ENCODE measurements at regions not wholly inside any gene's neighbourhood (a gene's known extent, or its start where the extent isn't known, plus 50 kb on each side); places are given as distances from the start of the nearest gene placed in this dataset.

DNA sequence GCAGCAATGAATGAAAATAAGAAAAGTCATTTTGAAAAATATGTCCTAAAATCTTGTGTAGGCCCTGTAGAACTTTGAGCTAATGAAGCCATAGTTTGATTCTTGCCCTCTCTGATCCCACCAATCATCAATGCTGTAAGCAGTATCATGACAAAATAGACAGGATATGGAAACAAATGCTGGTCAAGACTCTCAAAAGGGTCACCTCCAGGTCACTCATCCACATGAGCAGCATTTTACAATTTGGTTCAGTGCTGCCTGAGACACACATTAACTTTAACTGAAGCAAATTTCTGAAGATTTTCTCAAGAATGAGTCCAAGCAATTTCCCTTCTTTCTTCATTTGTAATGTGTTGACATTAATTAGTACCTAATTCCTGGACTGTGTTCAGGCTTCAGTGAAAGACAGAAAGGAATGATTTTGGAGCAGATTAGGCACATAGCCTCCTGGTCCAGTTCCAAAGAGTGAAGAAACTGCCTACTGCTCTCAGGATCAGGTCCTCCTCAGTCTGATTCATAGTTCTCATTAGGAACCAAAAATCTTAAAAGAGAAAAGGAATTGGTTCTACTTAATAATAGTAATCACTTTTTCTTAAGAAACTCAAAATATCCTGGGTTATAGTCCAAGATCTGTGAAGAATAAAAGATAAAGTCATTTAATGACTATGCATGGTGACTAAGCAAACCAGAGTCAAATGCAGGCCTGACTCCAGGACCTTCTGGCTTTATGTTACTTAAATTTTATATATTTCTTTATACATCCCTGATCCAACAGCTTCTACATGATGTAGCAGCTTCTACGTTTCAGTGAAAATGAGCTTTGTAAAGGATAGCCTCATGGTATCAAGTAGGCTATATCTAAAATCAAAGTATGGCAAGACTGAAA is 192.1 kb upstream of the RGMB start:
- no CpG with 5 or more reads among the region's 1 CpG for WGBS (ENCODE audit: insufficient coverage)
- no peak overlapping the region for H3K4me3 Mint-ChIP-seq
- Histone ChIP-seq H3K27me3 (replicated peaks in 1 of 2; ENCODE audit: control insufficient read depth in 2 of 2, extremely low read depth in 1 of 2, insufficient read depth in 2 of 2, low read length in 1 of 2) (no peaks in the 10 kb centered on the region), H3K4me3 (ENCODE audit: control insufficient read depth in 1 of 2, extremely low read depth in 1 of 2, low read length in 1 of 2) (no peak overlapping the region), H3K36me3 (ENCODE audit: control insufficient read depth in 2 of 2, extremely low read depth in 1 of 2, insufficient read depth in 1 of 2, low read length in 1 of 2) (no peaks in the 10 kb centered on the region), H3K9me3 (no peaks in the 10 kb centered on the region), H3K27ac (ENCODE audit: low read length) (no peak overlapping the region), H3K4me1 (ENCODE audit: control insufficient read depth in 1 of 2, extremely low read depth in 1 of 2, insufficient read depth in 2 of 2, low read length in 2 of 2) (no peaks in the 10 kb centered on the region)
- H3K9me3 Mint-ChIP-seq = no peaks in the 10 kb centered on the region
- CTCF ChIA-PET = no interaction called here
- ATAC-seq (replicated peaks in 1 of 4) = no peak
- peaks cover 0 to 3% of the 10 kb centered on the region in 2 donors for H3K27me3 Mint-ChIP-seq
- DNase-seq = no peak
- H3K27ac Mint-ChIP-seq = no peak overlapping the region
- H3K36me3 Mint-ChIP-seq = no peaks in the 10 kb centered on the region
- H3K4me1 Mint-ChIP-seq = no peaks in the 10 kb centered on the region
- POLR2A ChIA-PET = no interaction called here

DNA sequence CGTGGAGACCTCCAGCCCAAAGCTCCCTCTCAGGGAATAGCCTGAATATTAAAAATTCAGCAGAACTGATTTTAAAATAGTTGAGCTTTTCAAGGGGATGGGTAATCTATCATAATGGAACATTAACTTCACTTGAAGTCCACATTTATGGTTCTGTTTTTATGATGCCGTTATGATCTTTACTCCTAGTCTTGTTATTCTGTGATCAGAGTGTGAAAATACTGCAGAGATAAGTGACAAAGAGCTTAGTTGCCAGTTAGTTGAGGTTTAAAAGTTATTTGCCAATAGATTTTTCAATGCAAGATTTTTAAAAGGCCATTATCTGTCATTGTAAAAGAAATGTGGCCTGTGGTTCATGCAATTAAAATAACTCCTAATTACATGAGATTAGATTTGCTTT is 189.9 kb upstream of the RGMB start:
- WGBS (ENCODE audit: insufficient coverage) = no CpG with 5 or more reads among the region's 2 CpGs
- no peaks in the 10 kb centered on the region for H3K36me3 Mint-ChIP-seq

DNA sequence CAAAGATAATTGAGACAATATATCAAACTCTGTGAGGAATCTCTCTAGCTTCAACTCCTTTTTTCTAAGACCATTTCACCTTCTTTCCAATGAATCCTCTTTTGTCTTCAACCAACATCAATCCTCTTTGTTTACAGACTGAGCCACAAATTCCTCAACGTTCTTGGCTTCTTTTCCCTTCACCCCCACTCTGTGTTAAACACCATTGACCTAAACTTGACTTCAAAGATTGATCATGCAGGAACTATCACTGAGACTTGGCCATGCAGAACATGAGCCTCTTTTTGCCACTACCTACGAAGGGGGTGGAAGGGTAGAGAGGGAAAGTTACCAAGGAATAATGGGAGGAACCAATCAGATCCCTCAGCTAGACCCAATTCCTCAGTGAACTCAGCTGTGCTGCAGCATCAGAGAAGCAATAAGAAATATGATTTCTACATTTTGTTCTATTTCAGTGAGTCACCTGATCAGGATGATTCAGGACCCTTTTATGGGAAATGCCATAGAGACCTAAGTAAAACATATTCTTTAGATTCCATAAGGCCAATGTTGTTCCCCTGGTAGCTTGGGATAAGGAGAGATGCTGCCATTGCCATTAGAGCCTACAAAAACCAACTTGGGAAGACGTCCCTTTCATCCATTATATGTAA is 187.7 kb upstream of the RGMB start:
- Histone ChIP-seq H3K4me3 (ENCODE audit: control insufficient read depth in 1 of 2, extremely low read depth in 1 of 2, low read length in 1 of 2) (no peak overlapping the region), H3K27ac (ENCODE audit: low read length) (no peak overlapping the region), H3K9me3 (no peaks in the 10 kb centered on the region), H3K27me3 (replicated peaks in 1 of 2; ENCODE audit: control insufficient read depth in 2 of 2, extremely low read depth in 1 of 2, insufficient read depth in 2 of 2, low read length in 1 of 2) (no peaks in the 10 kb centered on the region), H3K4me1 (ENCODE audit: control insufficient read depth in 1 of 2, extremely low read depth in 1 of 2, insufficient read depth in 2 of 2, low read length in 2 of 2) (no peaks in the 10 kb centered on the region), H3K36me3 (ENCODE audit: control insufficient read depth in 2 of 2, extremely low read depth in 1 of 2, insufficient read depth in 1 of 2, low read length in 1 of 2) (no peaks in the 10 kb centered on the region)
- Mint-ChIP-seq H3K27me3 (peaks cover 0 to 6% of the 10 kb centered on the region in 2 donors), H3K4me3 (no peak overlapping the region), H3K4me1 (no peaks in the 10 kb centered on the region), H3K9me3 (peaks cover 0 to 5% (median 3%) of the 10 kb centered on the region in 3 donors), H3K36me3 (no peaks in the 10 kb centered on the region), H3K27ac (no peak overlapping the region)
- no CpG with 5 or more reads among the region's 3 CpGs for WGBS (ENCODE audit: insufficient coverage)
- no peak for DNase-seq
- ChIA-PET POLR2A (no interaction called here), CTCF (no interaction called here)
- no peak for ATAC-seq (replicated peaks in 1 of 4)

More for the DNA sequence above, 189.9 kb upstream of the RGMB start:
- ATAC-seq (replicated peaks in 1 of 4) = no peak
- H3K4me1 Mint-ChIP-seq = no peaks in the 10 kb centered on the region
- no peak for DNase-seq
- ChIA-PET CTCF (no interaction called here), POLR2A (no interaction called here)
- Histone ChIP-seq H3K27me3 (replicated peaks in 1 of 2; ENCODE audit: control insufficient read depth in 2 of 2, extremely low read depth in 1 of 2, insufficient read depth in 2 of 2, low read length in 1 of 2) (no peaks in the 10 kb centered on the region), H3K36me3 (ENCODE audit: control insufficient read depth in 2 of 2, extremely low read depth in 1 of 2, insufficient read depth in 1 of 2, low read length in 1 of 2) (no peaks in the 10 kb centered on the region), H3K9me3 (no peaks in the 10 kb centered on the region), H3K4me1 (ENCODE audit: control insufficient read depth in 1 of 2, extremely low read depth in 1 of 2, insufficient read depth in 2 of 2, low read length in 2 of 2) (no peaks in the 10 kb centered on the region), H3K27ac (ENCODE audit: low read length) (no peak overlapping the region), H3K4me3 (ENCODE audit: control insufficient read depth in 1 of 2, extremely low read depth in 1 of 2, low read length in 1 of 2) (no peak overlapping the region)
- H3K27me3 Mint-ChIP-seq = peaks cover 0 to 3% of the 10 kb centered on the region in 2 donors
- no peak overlapping the region for H3K4me3 Mint-ChIP-seq
- H3K27ac Mint-ChIP-seq = no peak overlapping the region
- no peaks in the 10 kb centered on the region for H3K9me3 Mint-ChIP-seq

DNA sequence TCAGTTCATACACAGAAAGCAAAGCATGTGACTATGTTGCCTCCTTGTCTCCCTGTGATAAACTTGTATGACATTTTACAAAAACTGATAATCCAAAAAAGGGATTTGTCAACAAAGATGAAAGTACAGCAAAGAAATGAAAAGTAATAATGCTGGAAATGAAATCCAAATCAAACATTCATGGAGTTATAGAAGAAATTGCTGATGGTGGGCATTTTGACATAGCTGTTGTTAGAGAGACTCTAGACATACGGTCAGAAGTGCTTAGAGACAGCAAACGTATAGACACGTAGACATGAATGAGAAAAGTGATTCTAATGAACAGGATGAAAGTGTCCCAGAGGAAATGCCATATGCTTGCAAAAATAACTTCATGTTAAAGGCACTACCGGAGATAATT is 186.9 kb upstream of the RGMB start:
- H3K4me3 ChIP-seq (ENCODE audit: control insufficient read depth in 1 of 2, extremely low read depth in 1 of 2, low read length in 1 of 2) = no peak overlapping the region
- no peak for ATAC-seq (replicated peaks in 1 of 4)
- no peak overlapping the region for H3K27ac ChIP-seq (ENCODE audit: low read length)
- H3K36me3 ChIP-seq (ENCODE audit: control insufficient read depth in 2 of 2, extremely low read depth in 1 of 2, insufficient read depth in 1 of 2, low read length in 1 of 2) = no peaks in the 10 kb centered on the region
- H3K9me3 Mint-ChIP-seq = peaks cover 0 to 5% (median 3%) of the 10 kb centered on the region in 3 donors
- DNase-seq = no peak
- H3K27ac Mint-ChIP-seq = no peak overlapping the region
- H3K36me3 Mint-ChIP-seq = no peaks in the 10 kb centered on the region
- ChIA-PET CTCF (no interaction called here), POLR2A (no interaction called here)
- H3K9me3 ChIP-seq = no peaks in the 10 kb centered on the region
- H3K27me3 ChIP-seq (replicated peaks in 1 of 2; ENCODE audit: control insufficient read depth in 2 of 2, extremely low read depth in 1 of 2, insufficient read depth in 2 of 2, low read length in 1 of 2) = no peaks in the 10 kb centered on the region
- no peak overlapping the region for H3K4me3 Mint-ChIP-seq
- 96% methylated on average over 3 of the region's 4 CpGs for WGBS (ENCODE audit: insufficient coverage)
- no peaks in the 10 kb centered on the region for H3K4me1 ChIP-seq (ENCODE audit: control insufficient read depth in 1 of 2, extremely low read depth in 1 of 2, insufficient read depth in 2 of 2, low read length in 2 of 2)
- H3K4me1 Mint-ChIP-seq = no peaks in the 10 kb centered on the region
- peaks cover 0 to 3% of the 10 kb centered on the region in 2 donors for H3K27me3 Mint-ChIP-seq

DNA sequence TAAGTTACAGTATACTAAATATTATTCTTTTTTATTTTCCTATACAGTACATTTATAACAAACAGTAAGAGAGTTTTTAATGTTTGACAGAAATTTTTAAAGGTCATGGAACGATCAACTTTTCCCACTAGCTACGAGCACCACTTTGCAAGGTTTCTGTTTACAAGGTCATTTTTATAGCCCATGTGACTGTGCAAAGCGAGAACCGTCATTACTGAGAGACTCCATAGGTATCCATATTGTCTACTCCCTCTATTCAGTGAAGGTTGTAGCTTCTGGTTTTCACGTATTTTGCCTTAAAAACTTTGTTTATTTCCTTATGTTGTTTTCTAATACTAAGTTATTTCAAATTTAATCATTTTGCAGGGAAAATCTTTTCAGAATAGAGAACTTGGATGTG is 186.3 kb upstream of the RGMB start:
- Mint-ChIP-seq H3K27me3 (peaks cover 0 to 3% of the 10 kb centered on the region in 2 donors), H3K4me1 (no peaks in the 10 kb centered on the region), H3K27ac (no peak overlapping the region), H3K36me3 (no peaks in the 10 kb centered on the region), H3K9me3 (peaks cover 0 to 5% (median 3%) of the 10 kb centered on the region in 3 donors), H3K4me3 (no peak overlapping the region)
- WGBS (ENCODE audit: insufficient coverage) = no CpG with 5 or more reads among the region's 5 CpGs
- no peaks in the 10 kb centered on the region for H3K36me3 ChIP-seq (ENCODE audit: control insufficient read depth in 2 of 2, extremely low read depth in 1 of 2, insufficient read depth in 1 of 2, low read length in 1 of 2)
- CTCF ChIA-PET = no interaction called here
- no peak overlapping the region for H3K27ac ChIP-seq (ENCODE audit: low read length)
- POLR2A ChIA-PET = no interaction called here
- no peak for ATAC-seq (replicated peaks in 1 of 4)
- no peaks in the 10 kb centered on the region for H3K9me3 ChIP-seq
- no peaks in the 10 kb centered on the region for H3K27me3 ChIP-seq (replicated peaks in 1 of 2; ENCODE audit: control insufficient read depth in 2 of 2, extremely low read depth in 1 of 2, insufficient read depth in 2 of 2, low read length in 1 of 2)
- no peak overlapping the region for H3K4me3 ChIP-seq (ENCODE audit: control insufficient read depth in 1 of 2, extremely low read depth in 1 of 2, low read length in 1 of 2)
- no peak for DNase-seq
- H3K4me1 ChIP-seq (ENCODE audit: control insufficient read depth in 1 of 2, extremely low read depth in 1 of 2, insufficient read depth in 2 of 2, low read length in 2 of 2) = no peaks in the 10 kb centered on the region

DNA sequence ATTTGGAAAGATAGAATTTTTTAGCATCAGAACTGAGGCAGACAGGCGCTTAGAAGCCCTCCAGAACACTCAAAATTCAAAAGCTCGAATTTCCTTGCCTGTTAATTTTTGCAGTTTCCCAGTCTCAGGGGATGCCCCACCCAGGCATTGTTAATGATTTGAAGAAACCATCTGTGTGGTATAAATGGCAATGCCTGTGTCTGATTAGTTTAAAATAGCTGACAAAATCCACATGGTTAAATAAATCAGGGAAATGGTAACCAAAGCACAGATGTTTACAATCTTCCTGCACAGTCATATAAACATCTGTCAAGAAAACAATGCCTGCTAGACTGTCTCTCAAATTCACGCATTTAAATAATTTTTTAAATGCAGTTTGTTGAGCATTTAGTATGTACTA is 185.2 kb upstream of the RGMB start:
- Mint-ChIP-seq H3K36me3 (no peaks in the 10 kb centered on the region), H3K4me1 (no peaks in the 10 kb centered on the region), H3K4me3 (no peak overlapping the region), H3K9me3 (peaks cover under 1 to 5% (median 3%) of the 10 kb centered on the region in 3 donors), H3K27me3 (peaks cover 0 to 3% of the 10 kb centered on the region in 2 donors), H3K27ac (no peak overlapping the region)
- DNase-seq (no peak), ATAC-seq (replicated peaks in 1 of 4) (no peak)
- no peaks in the 10 kb centered on the region for H3K9me3 ChIP-seq
- whole genome bisulfite sequencing (ENCODE audit: insufficient coverage) = no CpG with 5 or more reads among the region's 3 CpGs
- no peak overlapping the region for H3K4me3 ChIP-seq (ENCODE audit: control insufficient read depth in 1 of 2, extremely low read depth in 1 of 2, low read length in 1 of 2)
- no peak overlapping the region for H3K27ac ChIP-seq (ENCODE audit: low read length)
- no peaks in the 10 kb centered on the region for H3K36me3 ChIP-seq (ENCODE audit: control insufficient read depth in 2 of 2, extremely low read depth in 1 of 2, insufficient read depth in 1 of 2, low read length in 1 of 2)
- CTCF ChIA-PET = no interaction called here
- no peaks in the 10 kb centered on the region for H3K4me1 ChIP-seq (ENCODE audit: control insufficient read depth in 1 of 2, extremely low read depth in 1 of 2, insufficient read depth in 2 of 2, low read length in 2 of 2)
- POLR2A ChIA-PET = no interaction called here
- no peaks in the 10 kb centered on the region for H3K27me3 ChIP-seq (replicated peaks in 1 of 2; ENCODE audit: control insufficient read depth in 2 of 2, extremely low read depth in 1 of 2, insufficient read depth in 2 of 2, low read length in 1 of 2)
